GM11168 (cell line): ENCODE measurements at regions not wholly inside any gene's neighbourhood (a gene's known extent, or its start where the extent isn't known, plus 50 kb on each side); places are given as distances from the start of the nearest gene placed in this dataset.

Experiments
- in situ Hi-C: fragments of 300-500 bp; cut with MboI; formaldehyde crosslinking; loops from one replicate; pipeline ENCODE4 v1.12.0; 2022; ENCODE audit warnings: low sequenced_read_pairs; ENCODE audit not compliant: unreplicated experiment

DNA sequence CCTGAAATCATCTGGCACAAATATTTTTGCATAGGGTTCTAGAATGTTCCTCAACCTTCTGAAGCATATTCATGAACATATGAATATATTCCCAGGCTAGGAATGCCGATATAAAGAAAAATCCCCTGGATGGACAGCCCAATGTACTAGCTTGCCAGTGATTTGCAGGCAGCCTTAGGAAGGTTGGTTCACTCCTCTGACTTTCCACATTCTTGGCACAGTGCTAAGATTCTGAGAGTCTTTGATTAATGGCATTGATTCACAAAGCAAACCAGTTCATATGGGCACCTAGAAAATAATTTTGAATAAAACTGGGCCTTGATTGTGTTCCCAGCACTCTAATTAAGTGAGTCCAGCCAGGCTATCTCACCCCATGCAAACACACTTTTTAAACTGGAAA lies 56.9 kb upstream of the ENPP4 start:
- in situ Hi-C loops, result loop anchor here (10.0 kb wide), 1 partner anchor 152 kb away; no protein-coding TSS in a partner anchor

- in situ Hi-C loops, result loop anchor here (10.0 to 25.0 kb wide), 3 partner anchors 147 to 559 kb away; no protein-coding TSS in a partner anchor
Measured at GRCh38 chr6:46078294-46078693, 51.5 kb upstream of the ENPP4 start.

DNA sequence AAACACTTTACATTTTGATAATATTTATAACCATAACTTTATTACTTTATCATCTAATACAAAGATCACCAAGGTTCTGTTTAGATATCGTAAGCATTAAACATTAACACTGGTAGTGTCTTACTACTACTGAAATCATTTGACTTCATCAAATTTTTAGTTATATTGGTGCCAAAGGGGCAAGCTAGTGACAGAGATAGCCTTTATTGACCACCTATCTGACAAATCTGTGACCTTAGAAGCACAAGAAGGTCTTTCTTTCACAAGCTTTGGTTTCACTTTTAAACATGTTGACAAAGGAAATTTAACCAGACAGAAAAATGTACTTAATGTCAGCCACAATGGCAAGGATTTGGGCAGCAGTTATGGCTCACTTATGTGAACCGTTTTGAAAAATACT lies 50.7 kb upstream of the ENPP4 start:
- in situ Hi-C loops, result loop anchor here (10.0 to 25.0 kb wide), 3 partner anchors 146 to 558 kb away; no protein-coding TSS in a partner anchor
